ENCODE measurements at regions not wholly inside any gene's neighbourhood (a gene's known extent, or its start where the extent isn't known, plus 50 kb on each side); places are given as distances from the start of the nearest gene placed in this dataset.

DNA sequence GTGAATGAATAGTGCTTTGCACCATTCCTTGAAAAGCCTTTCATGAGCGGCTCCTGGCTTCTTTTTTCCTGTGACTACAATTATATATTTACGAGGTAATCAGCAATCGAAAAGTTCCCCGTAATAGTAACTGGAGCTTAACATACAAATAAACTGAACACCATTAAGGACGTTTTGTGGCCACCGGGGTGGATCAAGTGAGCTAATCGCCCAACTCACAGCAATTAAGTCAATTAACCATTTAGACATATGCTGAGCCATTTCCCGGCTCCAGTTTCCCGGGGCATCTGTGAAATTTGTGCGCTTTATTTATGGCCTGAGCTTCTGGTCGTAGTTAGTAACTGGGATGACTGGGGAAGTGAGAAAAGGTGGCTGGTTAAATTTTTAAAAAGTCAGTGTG lies 465.2 kb downstream of the MIAT start:
- no peak for TF ChIP-seq GATA2 (IDR thresholded peaks at IDR 0.05; ENCODE audit: low read depth, low read length)
- no peak for TF ChIP-seq GATA3 (IDR thresholded peaks at IDR 0.05; ENCODE audit: low read depth, low read length)
